Endothelial cell of umbilical vein (primary cell): ENCODE measurements at regions not wholly inside any gene's neighbourhood (a gene's known extent, or its start where the extent isn't known, plus 50 kb on each side); places are given as distances from the start of the nearest gene placed in this dataset.

Experiments used
- EZH2 ChIP-seq: IDR thresholded peaks from 2 replicates; pipeline ENCODE4 v1.6.1; 2012; ENCODE audit warnings: borderline replicate concordance, low read depth, mild to moderate bottlenecking, moderate library complexity, low read length, inconsistent platforms; ENCODE audit not compliant: severe bottlenecking
- FOS ChIP-seq: IDR thresholded peaks from 2 replicates; pipeline ENCODE4 v1.6.1; 2011; ENCODE audit warnings: mild to moderate bottlenecking, low read length, moderate library complexity, borderline replicate concordance; ENCODE audit not compliant: insufficient read depth
- GATA2 ChIP-seq: IDR thresholded peaks from 2 replicates; pipeline ENCODE4 v1.7.0; 2011; ENCODE audit warnings: low read depth, mild to moderate bottlenecking, moderate library complexity, mixed read lengths, low read length; ENCODE audit not compliant: insufficient read length, insufficient read depth
- POLR2A ChIP-seq: IDR thresholded peaks from 2 replicates; pipeline ENCODE4 v1.6.1; 2012; ENCODE audit warnings: low read depth, mild to moderate bottlenecking, control low read depth, low read length
- POLR2AphosphoS5 ChIP-seq: IDR thresholded peaks from 2 replicates; pipeline ENCODE4 v1.6.1; 2012; ENCODE audit warnings: low read depth, mild to moderate bottlenecking, control low read depth, low read length, moderate library complexity; ENCODE audit not compliant: insufficient read depth
- TF ChIP-seq, protein P1 (sequence below), 2 donors: IDR thresholded peaks; 1 replicate in 1 of 2; 2 replicates in 1 of 2; pipeline ENCODE4 v1.5.1; 2011; ENCODE audit warnings: low read length in 2 of 2, mild to moderate bottlenecking in 2 of 2, moderate library complexity in 2 of 2, control low read depth in 1 of 2, inconsistent platforms in 1 of 2, low read depth in 1 of 2; ENCODE audit not compliant: insufficient read depth in 1 of 2; ENCODE audit errors: extremely low read depth in 1 of 2
- TF ChIP-seq, protein P2 (sequence below): IDR thresholded peaks from 2 replicates; pipeline ENCODE4 v1.6.1; 2011; ENCODE audit not compliant: insufficient read depth, insufficient read length

GRCh38 chr21:34242973-34243372, 120.8 kb upstream of the KCNE2 start:
- TF ChIP-seq POLR2A (no peak), EZH2 (no peak), GATA2 (no peak), POLR2AphosphoS5 (no peak), FOS (no peak)
- TF ChIP-seq, protein P1, sequence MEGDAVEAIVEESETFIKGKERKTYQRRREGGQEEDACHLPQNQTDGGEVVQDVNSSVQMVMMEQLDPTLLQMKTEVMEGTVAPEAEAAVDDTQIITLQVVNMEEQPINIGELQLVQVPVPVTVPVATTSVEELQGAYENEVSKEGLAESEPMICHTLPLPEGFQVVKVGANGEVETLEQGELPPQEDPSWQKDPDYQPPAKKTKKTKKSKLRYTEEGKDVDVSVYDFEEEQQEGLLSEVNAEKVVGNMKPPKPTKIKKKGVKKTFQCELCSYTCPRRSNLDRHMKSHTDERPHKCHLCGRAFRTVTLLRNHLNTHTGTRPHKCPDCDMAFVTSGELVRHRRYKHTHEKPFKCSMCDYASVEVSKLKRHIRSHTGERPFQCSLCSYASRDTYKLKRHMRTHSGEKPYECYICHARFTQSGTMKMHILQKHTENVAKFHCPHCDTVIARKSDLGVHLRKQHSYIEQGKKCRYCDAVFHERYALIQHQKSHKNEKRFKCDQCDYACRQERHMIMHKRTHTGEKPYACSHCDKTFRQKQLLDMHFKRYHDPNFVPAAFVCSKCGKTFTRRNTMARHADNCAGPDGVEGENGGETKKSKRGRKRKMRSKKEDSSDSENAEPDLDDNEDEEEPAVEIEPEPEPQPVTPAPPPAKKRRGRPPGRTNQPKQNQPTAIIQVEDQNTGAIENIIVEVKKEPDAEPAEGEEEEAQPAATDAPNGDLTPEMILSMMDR (IDR thresholded peaks at IDR 0.05; ENCODE audit: extremely low read depth in 1 of 2, insufficient read depth in 1 of 2, low read depth in 1 of 2, low read length in 2 of 2): no peak
- TF ChIP-seq, protein P2, sequence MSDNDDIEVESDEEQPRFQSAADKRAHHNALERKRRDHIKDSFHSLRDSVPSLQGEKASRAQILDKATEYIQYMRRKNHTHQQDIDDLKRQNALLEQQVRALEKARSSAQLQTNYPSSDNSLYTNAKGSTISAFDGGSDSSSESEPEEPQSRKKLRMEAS: no peak
